Pancreas (tissue), 10 donors: ENCODE measurements at regions not wholly inside any gene's neighbourhood (a gene's known extent, or its start where the extent isn't known, plus 50 kb on each side); places are given as distances from the start of the nearest gene placed in this dataset.

Experiments
- ATAC-seq, 4 donors: fragments of 200-7000 bp; cut with Tn5 transposase; one replicate each; pipeline versions ENCODE4 v1.8.0 to v1.9.1; 2020; ENCODE audit warnings: mild to moderate bottlenecking in 4 of 4, moderate library complexity in 4 of 4
- DNase-seq, 6 donors: peaks; one replicate each; pipeline ENCODE4 v3.0.0-alpha.2; 2020
- FAIRE-seq: peaks from 2 replicates; lab custom pipeline; 2012; peaks lifted over from hg19 to GRCh38; lab: Jason Lieb, UNC
- H3K27ac ChIP-seq, 4 donors: fragments of 200-600 bp; sonication (generic); 1 replicate in 3 of 4; 2 replicates in 1 of 4; pipeline versions ENCODE4 v1.5.0 to v1.8.0; 2020
- H3K27me3 ChIP-seq, 4 donors: fragments of 200-600 bp; one replicate each; pipeline ENCODE4 v1.8.0; 2021
- H3K36me3 ChIP-seq, 3 donors: fragments of 200-600 bp; sonication (generic) in 1 of 3; one replicate each; pipeline versions ENCODE4 v1.5.0 to v1.8.0; 2020 to 2021
- H3K4me1 ChIP-seq, 3 donors: fragments of 200-600 bp; one replicate each; pipeline ENCODE4 v1.8.0; 2021
- H3K4me3 ChIP-seq, 4 donors: fragments of 200-600 bp; sonication (generic) in 2 of 4; one replicate each; pipeline versions ENCODE4 v1.5.0 to v1.8.0; 2020 to 2021
- H3K9me3 ChIP-seq, 4 donors: fragments of 200-600 bp; one replicate each; pipeline ENCODE4 v1.8.0; 2021
- WGBS, 2 donors: extraction: QIAGEN DNeasy Blood & Tissue Kit; methylation state at CpG; one replicate each; pipeline ENCODE4 v1.1.7; 2013; 5-methylcytosine and 5-hydroxymethylcytosine counted together
- intact Hi-C, 3 donors: fragments of 100-400 bp; cut with DNase I; formaldehyde crosslinking; loops; one replicate each; pipeline versions ENCODE4 v1.11.1 to v1.14.2; 2022
- TF ChIP-seq, protein P1 (sequence below), 4 donors: fragments of 200-600 bp; sonication (generic) in 3 of 4; IDR thresholded peaks; one replicate each; pipeline versions ENCODE4 v1.5.0 to v1.8.0; 2021; ENCODE audit warnings: antibody characterized with exemption in 4 of 4
- donor health status: healthy with polysubstance abuse.
- donor health status: DM: no; HTN: no; CAD: no; lungs with moderate emphysema.
- donor health status: DM: no; HTN: no; CAD: no.
- donor health status: control.
- donor health status: control.
- donor health status: Bipolar disorder and iron deficiency.
- donor health status: DM: yes; HTN: yes; CAD: no.
- donor health status: DM: no; HTN: no; CAD: no.
- donor health status: DM: no; HTN: no; CAD: no.
- donor health status: DM: yes; HTN: yes; CAD: no.

DNA sequence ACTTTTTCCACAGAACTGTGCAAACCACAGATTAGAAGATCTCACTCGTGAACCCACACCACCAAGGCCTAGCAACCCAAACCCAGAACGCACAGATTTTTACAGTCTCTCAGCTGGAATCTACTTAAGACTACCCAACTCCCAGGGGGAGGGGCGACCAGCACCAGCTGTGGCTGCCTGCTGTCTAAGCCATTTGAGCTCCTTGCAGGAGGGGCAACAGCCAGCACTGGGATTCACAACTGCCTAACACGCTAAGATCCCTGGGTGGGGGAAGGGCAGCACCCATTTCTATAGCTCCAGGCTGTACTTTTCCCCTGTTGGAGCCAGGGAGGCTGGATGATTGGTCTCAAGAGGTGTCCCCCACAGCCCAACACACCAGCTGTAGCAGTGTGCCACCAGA is 368.8 kb downstream of the SUCLA2 start:
- no peaks in the 10 kb centered on the region for H3K27me3 ChIP-seq
- no peaks in the 10 kb centered on the region for H3K36me3 ChIP-seq
- ATAC-seq (no peak), FAIRE-seq (no peak), DNase-seq (no peak)
- 51 to 52% methylated on average over 4 of the region's 4 CpGs for WGBS, 2 donors
- no peaks in the 10 kb centered on the region for H3K4me1 ChIP-seq
- TF ChIP-seq, protein P1, sequence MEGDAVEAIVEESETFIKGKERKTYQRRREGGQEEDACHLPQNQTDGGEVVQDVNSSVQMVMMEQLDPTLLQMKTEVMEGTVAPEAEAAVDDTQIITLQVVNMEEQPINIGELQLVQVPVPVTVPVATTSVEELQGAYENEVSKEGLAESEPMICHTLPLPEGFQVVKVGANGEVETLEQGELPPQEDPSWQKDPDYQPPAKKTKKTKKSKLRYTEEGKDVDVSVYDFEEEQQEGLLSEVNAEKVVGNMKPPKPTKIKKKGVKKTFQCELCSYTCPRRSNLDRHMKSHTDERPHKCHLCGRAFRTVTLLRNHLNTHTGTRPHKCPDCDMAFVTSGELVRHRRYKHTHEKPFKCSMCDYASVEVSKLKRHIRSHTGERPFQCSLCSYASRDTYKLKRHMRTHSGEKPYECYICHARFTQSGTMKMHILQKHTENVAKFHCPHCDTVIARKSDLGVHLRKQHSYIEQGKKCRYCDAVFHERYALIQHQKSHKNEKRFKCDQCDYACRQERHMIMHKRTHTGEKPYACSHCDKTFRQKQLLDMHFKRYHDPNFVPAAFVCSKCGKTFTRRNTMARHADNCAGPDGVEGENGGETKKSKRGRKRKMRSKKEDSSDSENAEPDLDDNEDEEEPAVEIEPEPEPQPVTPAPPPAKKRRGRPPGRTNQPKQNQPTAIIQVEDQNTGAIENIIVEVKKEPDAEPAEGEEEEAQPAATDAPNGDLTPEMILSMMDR (IDR thresholded peaks at IDR 0.05) = no peak
- no peak overlapping the region for H3K27ac ChIP-seq
- intact Hi-C loops = no loop called here
- no peaks in the 10 kb centered on the region for H3K9me3 ChIP-seq
- no peak overlapping the region for H3K4me3 ChIP-seq

DNA sequence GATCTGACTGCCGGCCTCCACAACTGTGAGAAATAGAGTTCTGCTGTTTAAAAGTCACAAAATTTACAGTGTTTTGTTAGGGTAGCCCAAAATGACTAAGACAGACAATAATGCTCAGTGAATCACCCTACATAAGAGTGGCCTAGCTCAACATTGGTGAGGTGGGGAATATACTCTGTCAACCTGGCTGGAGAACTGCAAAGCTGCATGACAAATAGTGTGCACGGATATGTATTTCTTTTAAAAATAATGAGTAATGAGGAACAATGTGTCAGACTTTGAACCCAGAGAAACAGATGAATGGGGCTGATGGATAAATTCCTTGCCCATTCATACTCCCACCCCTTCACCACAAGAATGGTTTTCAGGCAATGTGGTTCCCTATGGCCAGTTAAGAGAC is 372.4 kb downstream of the SUCLA2 start:
- ATAC-seq (no peak), FAIRE-seq (no peak), DNase-seq (no peak)
- 48 to 71% methylated on average over 2 of the region's 2 CpGs for WGBS, 2 donors
- H3K4me1 ChIP-seq = no peaks in the 10 kb centered on the region
- no peak overlapping the region for H3K4me3 ChIP-seq
- no peaks in the 10 kb centered on the region for H3K36me3 ChIP-seq
- TF ChIP-seq, protein P1 (IDR thresholded peaks at IDR 0.05) = no peak
- no peaks in the 10 kb centered on the region for H3K9me3 ChIP-seq
- H3K27me3 ChIP-seq = no peaks in the 10 kb centered on the region
- no peak overlapping the region for H3K27ac ChIP-seq
- intact Hi-C loops = no loop called here

DNA sequence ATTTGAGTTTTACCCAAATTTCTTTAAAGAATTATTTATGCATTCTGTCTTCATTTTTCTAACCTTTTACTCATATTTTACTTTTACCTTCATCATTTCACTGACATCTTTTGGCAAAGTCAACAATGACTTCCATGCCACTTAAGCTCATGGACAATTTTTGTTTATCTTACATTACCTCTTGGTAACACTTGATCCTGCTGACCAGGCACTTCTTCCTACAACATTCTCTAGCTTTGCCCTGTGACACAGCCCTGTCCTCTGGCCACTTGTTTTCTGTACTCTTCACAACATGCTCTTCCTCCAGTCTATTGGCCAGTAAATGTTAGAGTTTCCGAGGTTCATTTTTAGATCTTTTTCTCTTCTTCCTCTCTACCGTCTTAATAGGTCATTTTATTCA is 377.2 kb downstream of the SUCLA2 start:
- Histone ChIP-seq H3K4me3 (no peak overlapping the region), H3K9me3 (no peaks in the 10 kb centered on the region), H3K36me3 (no peaks in the 10 kb centered on the region), H3K27me3 (no peaks in the 10 kb centered on the region), H3K27ac (no peak overlapping the region), H3K4me1 (no peaks in the 10 kb centered on the region)
- DNase-seq = no peak
- no peak for ATAC-seq
- WGBS, 2 donors = 77 to 88% methylated on average over 2 of the region's 2 CpGs
- TF ChIP-seq, protein P1 (IDR thresholded peaks at IDR 0.05) = no peak
- no peak for FAIRE-seq
- intact Hi-C loops = no loop called here

DNA sequence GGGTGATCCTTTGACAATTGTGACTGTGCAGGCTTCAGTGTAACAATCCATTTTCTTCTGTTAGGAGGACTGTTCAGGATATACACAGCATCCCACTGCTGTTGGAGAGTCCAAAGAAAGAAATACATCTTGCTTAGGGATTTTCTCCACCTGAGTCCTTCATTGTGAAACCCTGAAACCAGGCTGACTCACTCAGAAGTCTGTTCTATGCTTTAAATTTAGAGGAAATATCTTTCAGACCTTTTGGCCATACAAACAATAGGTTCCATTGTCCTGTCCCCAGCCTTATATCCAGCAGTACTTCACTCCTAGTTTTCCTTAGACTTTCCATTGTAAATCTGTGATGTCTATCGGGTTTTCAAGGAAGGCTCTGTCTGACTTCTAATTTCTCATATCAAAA is 379.1 kb downstream of the SUCLA2 start:
- no peak for ATAC-seq
- TF ChIP-seq, protein P1 (IDR thresholded peaks at IDR 0.05) = no peak
- H3K36me3 ChIP-seq = no peaks in the 10 kb centered on the region
- DNase-seq = no peak
- H3K4me3 ChIP-seq = no peak overlapping the region
- H3K27me3 ChIP-seq = no peaks in the 10 kb centered on the region
- H3K9me3 ChIP-seq = no peaks in the 10 kb centered on the region
- H3K4me1 ChIP-seq = no peaks in the 10 kb centered on the region
- no peak overlapping the region for H3K27ac ChIP-seq
- intact Hi-C loops = no loop called here
- no peak for FAIRE-seq
- WGBS, 2 donors = 17 to 19% methylated on average over 1 of the region's 1 CpG

DNA sequence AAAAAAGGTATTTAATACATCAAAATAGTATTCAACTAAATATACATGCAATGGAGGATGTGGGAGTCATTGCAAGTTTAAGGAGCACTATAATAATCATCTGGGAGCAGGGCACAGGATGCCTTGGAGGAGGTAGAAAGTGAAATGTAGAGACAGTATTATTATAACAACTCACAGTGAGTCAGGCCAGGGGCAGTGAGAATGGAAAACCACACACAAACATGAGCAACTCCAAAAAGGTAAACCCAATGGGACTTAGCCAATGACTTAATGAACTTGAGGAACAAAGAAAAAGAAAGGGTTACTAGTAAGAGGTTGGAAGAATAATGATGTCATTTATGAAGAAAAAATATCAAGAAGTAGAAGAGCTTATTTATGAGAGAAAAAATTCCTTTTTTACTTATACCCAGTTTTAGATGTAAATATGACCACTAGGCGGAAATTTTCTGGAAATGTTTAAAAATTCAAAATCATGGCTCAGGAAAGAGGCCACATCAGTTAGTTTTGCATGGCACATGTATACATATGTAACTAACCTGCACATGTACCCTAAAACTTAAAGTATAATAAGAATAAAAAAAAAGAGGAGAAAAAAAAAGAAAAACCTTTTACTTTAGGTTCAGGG is 389.3 kb downstream of the SUCLA2 start:
- ATAC-seq = no peak
- Histone ChIP-seq H3K4me3 (no peak overlapping the region), H3K9me3 (peaks cover 0 to 3% (median 0%) of the 10 kb centered on the region in 4 donors), H3K27me3 (no peaks in the 10 kb centered on the region), H3K27ac (no peak overlapping the region), H3K4me1 (no peaks in the 10 kb centered on the region), H3K36me3 (no peaks in the 10 kb centered on the region)
- FAIRE-seq = no peak
- intact Hi-C loops = no loop called here
- no peak for DNase-seq
- TF ChIP-seq, protein P1 (IDR thresholded peaks at IDR 0.05) = no peak
- WGBS, 2 donors = 90 to 95% methylated on average over 1 of the region's 1 CpG
